SK-N-SH (cell line): ENCODE measurements at regions not wholly inside any gene's neighbourhood (a gene's known extent, or its start where the extent isn't known, plus 50 kb on each side); places are given as distances from the start of the nearest gene placed in this dataset.

ENCODE experiments used
- MXI1 ChIP-seq: IDR thresholded peaks from 2 replicates; pipeline ENCODE4 v1.6.1; 2012; ENCODE audit warnings: mild to moderate bottlenecking, low read depth, low read length, improper control_type of control experiment
- SIN3A ChIP-seq: IDR thresholded peaks from 2 replicates; pipeline ENCODE4 v1.6.1; 2012; ENCODE audit warnings: low read depth, mild to moderate bottlenecking, low read length, moderate library complexity, borderline replicate concordance

DNA sequence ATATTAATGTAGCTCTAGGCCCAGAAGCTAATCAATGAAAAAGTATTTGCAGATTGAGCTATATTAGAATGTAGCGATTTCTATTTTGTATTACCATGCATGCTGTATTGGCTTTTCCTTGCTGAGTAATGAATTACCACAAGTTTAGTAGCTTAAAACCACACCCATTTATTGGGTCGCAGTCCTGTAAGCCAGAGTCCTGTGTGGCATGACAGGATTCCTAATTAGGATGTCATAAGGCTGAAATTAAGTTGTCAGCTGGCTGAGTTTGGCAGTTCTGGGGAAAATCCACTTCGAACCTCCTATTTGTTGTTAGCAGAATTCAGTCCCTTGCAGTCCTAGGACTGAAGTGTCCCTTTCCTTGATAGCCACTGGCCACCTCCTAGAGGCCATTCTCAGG is 50.3 kb upstream of the HHIP start (continued):
- TF ChIP-seq SIN3A (no peak), MXI1 (no peak)
